ENCODE measurements at regions not wholly inside any gene's neighbourhood (a gene's known extent, or its start where the extent isn't known, plus 50 kb on each side); places are given as distances from the start of the nearest gene placed in this dataset.
"Not testable (repeated sequence)": the region's sequence is repeated elsewhere in the genome, so short reads cannot be mapped to it uniquely, and the experiment has no call there.

- TF ChIP-seq FOS (IDR thresholded peaks at IDR 0.05; ENCODE audit: extremely low read depth, insufficient read length) (peak; percentile 34), CREM (IDR thresholded peaks at IDR 0.05; ENCODE audit: low read depth) (0 out of 2 replicates have a peak, but pooled peaks have one; percentile 25), TFE3 (CRISPR knock-in tag; IDR thresholded peaks at IDR 0.05) (peak; percentile 97), YY1 (IDR thresholded peaks at IDR 0.05; ENCODE audit: borderline replicate concordance in 1 of 3, control insufficient read depth in 1 of 3, extremely low read depth in 1 of 3, insufficient read depth in 3 of 3, insufficient read length in 1 of 3, insufficient replicate concordance in 2 of 3, low read depth in 1 of 3, low read length in 2 of 3) (peak; percentile 23 to 88 (median 69)), ZBTB17 (CRISPR knock-in tag; IDR thresholded peaks at IDR 0.05) (peak; percentile 68; the same call in 1 of the 2 replicates), RAD51 (IDR thresholded peaks at IDR 0.05; ENCODE audit: borderline replicate concordance, low read depth) (peak; percentile 95), CBFA2T2 (conservative IDR thresholded peaks at IDR 0.05) (peak; percentile 71), EP400 (IDR thresholded peaks at IDR 0.05) (peak; percentile 46; the same call in 1 of the 2 replicates), NFIC (IDR thresholded peaks at IDR 0.05) (peak; percentile 32; the same call in 1 of the 2 replicates), CC2D1A (IDR thresholded peaks at IDR 0.05) (0 out of 2 replicates have a peak, but pooled peaks have one; percentile 26), FOXM1 (IDR thresholded peaks at IDR 0.05; ENCODE audit: low read depth) (peak; percentile 33; the same call in 1 of the 2 replicates), ASH1L (IDR thresholded peaks at IDR 0.05; ENCODE audit: borderline replicate concordance, low read depth, partially characterized antibody) (peak; percentile 43), VEZF1 (CRISPR knock-in tag; IDR thresholded peaks at IDR 0.05) (peak; percentile 36; the same call in 1 of the 2 replicates), BHLHE40 (IDR thresholded peaks at IDR 0.05; ENCODE audit: low read length) (peak; percentile 83), MEIS2 (IDR thresholded peaks at IDR 0.05; ENCODE audit: partially characterized antibody) (peak; percentile 63), MYC (IDR thresholded peaks at IDR 0.05; ENCODE audit: low read depth, low read length) (peak; percentile 84), HCFC1 (IDR thresholded peaks at IDR 0.05; ENCODE audit: low read depth, low read length) (peak; percentile 29; the same call in 1 of the 2 replicates)
- TF ChIP-seq, protein P1, sequence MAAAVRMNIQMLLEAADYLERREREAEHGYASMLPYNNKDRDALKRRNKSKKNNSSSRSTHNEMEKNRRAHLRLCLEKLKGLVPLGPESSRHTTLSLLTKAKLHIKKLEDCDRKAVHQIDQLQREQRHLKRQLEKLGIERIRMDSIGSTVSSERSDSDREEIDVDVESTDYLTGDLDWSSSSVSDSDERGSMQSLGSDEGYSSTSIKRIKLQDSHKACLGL (CRISPR knock-in tag; IDR thresholded peaks at IDR 0.05; ENCODE audit: borderline replicate concordance, poor library complexity, severe bottlenecking), result peak; percentile 11
- TF ChIP-seq FOXM1 (CRISPR knock-in tag; IDR thresholded peaks at IDR 0.05; ENCODE audit: low read depth); MYC (CRISPR knock-in tag; IDR thresholded peaks at IDR 0.05; ENCODE audit: borderline replicate concordance, low read depth): not testable (repeated sequence)
- TF ChIP-seq, protein P2, sequence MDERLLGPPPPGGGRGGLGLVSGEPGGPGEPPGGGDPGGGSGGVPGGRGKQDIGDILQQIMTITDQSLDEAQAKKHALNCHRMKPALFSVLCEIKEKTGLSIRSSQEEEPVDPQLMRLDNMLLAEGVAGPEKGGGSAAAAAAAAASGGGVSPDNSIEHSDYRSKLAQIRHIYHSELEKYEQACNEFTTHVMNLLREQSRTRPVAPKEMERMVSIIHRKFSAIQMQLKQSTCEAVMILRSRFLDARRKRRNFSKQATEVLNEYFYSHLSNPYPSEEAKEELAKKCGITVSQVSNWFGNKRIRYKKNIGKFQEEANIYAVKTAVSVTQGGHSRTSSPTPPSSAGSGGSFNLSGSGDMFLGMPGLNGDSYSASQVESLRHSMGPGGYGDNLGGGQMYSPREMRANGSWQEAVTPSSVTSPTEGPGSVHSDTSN (CRISPR knock-in tag; IDR thresholded peaks at IDR 0.05; ENCODE audit: low read depth), result not testable (repeated sequence)
- TF ChIP-seq, protein P2 (tag; conservative IDR thresholded peaks at IDR 0.05; ENCODE audit: low read depth), result peak; percentile 25; the same call in 1 of the 2 replicates
Observed at GRCh38 chr4:4026708-4027107, 200.0 kb downstream of the OTOP1 start (continued).

All from K562 (cell line).